Glutamatergic neuron (in vitro differentiated cells): ENCODE measurements at regions not wholly inside any gene's neighbourhood (a gene's known extent, or its start where the extent isn't known, plus 50 kb on each side); places are given as distances from the start of the nearest gene placed in this dataset.

Experiments used
- DNase-seq: peaks from one replicate; pipeline ENCODE4 v3.0.0; 2022
- H3K27ac Mint-ChIP-seq: one replicate; pipeline ENCODE4 v1.8.0; 2020; ENCODE audit warnings: mild to moderate bottlenecking, mixed read lengths, inconsistent platforms; ENCODE audit not compliant: unreplicated experiment
- H3K27me3 Mint-ChIP-seq: one replicate; pipeline ENCODE4 v1.8.0; 2020; ENCODE audit warnings: mild to moderate bottlenecking, moderate library complexity, mixed read lengths, inconsistent platforms; ENCODE audit not compliant: unreplicated experiment
- H3K36me3 Mint-ChIP-seq: one replicate; pipeline ENCODE4 v1.8.0; 2020; ENCODE audit warnings: mild to moderate bottlenecking, mixed read lengths, inconsistent platforms; ENCODE audit not compliant: unreplicated experiment
- H3K4me1 Mint-ChIP-seq: one replicate; pipeline ENCODE4 v1.8.0; 2020; ENCODE audit warnings: mild to moderate bottlenecking, low read depth, mixed read lengths, inconsistent platforms; ENCODE audit not compliant: unreplicated experiment
- H3K4me3 Mint-ChIP-seq: one replicate; pipeline ENCODE4 v1.8.0; 2020; ENCODE audit warnings: mild to moderate bottlenecking, mixed read lengths, inconsistent platforms; ENCODE audit not compliant: unreplicated experiment
- H3K9me3 Mint-ChIP-seq: one replicate; pipeline ENCODE4 v1.8.0; 2020; ENCODE audit warnings: mild to moderate bottlenecking, moderate library complexity, mixed read lengths, inconsistent platforms; ENCODE audit not compliant: unreplicated experiment
- CTCF ChIP-seq: fragments of 200-600 bp; sonication (generic); IDR thresholded peaks from one replicate; pipeline ENCODE4 v1.5.0; 2021; ENCODE audit not compliant: partially characterized antibody, unreplicated experiment

- no peak overlapping the region for H3K27ac Mint-ChIP-seq
- peaks cover 3% of the 10 kb centered on the region for H3K27me3 Mint-ChIP-seq
- no peaks in the 10 kb centered on the region for H3K36me3 Mint-ChIP-seq
Observed at GRCh38 chr6:1201547-1202200, 110.2 kb upstream of the FOXQ1 start.

GRCh38 chr6:1200409-1201101, 111.3 kb upstream of the FOXQ1 start:
- Mint-ChIP-seq H3K9me3 (peaks cover 3% of the 10 kb centered on the region), H3K4me3 (no peak overlapping the region), H3K36me3 (peaks cover 5% of the 10 kb centered on the region), H3K27ac (no peak overlapping the region), H3K4me1 (peaks cover 13% of the 10 kb centered on the region), H3K27me3 (peaks cover 3% of the 10 kb centered on the region)
- DNase-seq = no peak
- TF ChIP-seq CTCF = no peak

More at GRCh38 chr6:1201547-1202200, 110.2 kb upstream of the FOXQ1 start:
- peaks cover 13% of the 10 kb centered on the region for H3K4me1 Mint-ChIP-seq
- H3K4me3 Mint-ChIP-seq = no peak overlapping the region
- no peak for DNase-seq
- H3K9me3 Mint-ChIP-seq = peaks cover 3% of the 10 kb centered on the region
- no peak for TF ChIP-seq CTCF

GRCh38 chr6:1200081-1200408, 111.9 kb upstream of the FOXQ1 start:
- no peak for TF ChIP-seq CTCF
- peaks cover 3% of the 10 kb centered on the region for H3K9me3 Mint-ChIP-seq
- H3K27me3 Mint-ChIP-seq = peaks cover 3% of the 10 kb centered on the region
- peaks cover 7% of the 10 kb centered on the region for H3K36me3 Mint-ChIP-seq
- DNase-seq = no peak
- H3K4me1 Mint-ChIP-seq = peaks cover 13% of the 10 kb centered on the region
- H3K27ac Mint-ChIP-seq = no peak overlapping the region
- no peak overlapping the region for H3K4me3 Mint-ChIP-seq

- no peaks in the 10 kb centered on the region for H3K27me3 Mint-ChIP-seq
- DNase-seq = no peak
- no peak overlapping the region for H3K4me3 Mint-ChIP-seq
- H3K27ac Mint-ChIP-seq = no peak overlapping the region
- peaks cover 13% of the 10 kb centered on the region for H3K36me3 Mint-ChIP-seq
- no peaks in the 10 kb centered on the region for H3K9me3 Mint-ChIP-seq
- H3K4me1 Mint-ChIP-seq = peaks cover under 1% of the 10 kb centered on the region
- no peak for TF ChIP-seq CTCF
Observed at GRCh38 chr6:1197309-1197708, 114.6 kb upstream of the FOXQ1 start.

GRCh38 chr6:1191141-1191630, 120.7 kb upstream of the FOXQ1 start:
- H3K36me3 Mint-ChIP-seq = peaks cover 13% of the 10 kb centered on the region
- no peak overlapping the region for H3K27ac Mint-ChIP-seq
- no peak for DNase-seq
- no peaks in the 10 kb centered on the region for H3K4me1 Mint-ChIP-seq
- no peaks in the 10 kb centered on the region for H3K27me3 Mint-ChIP-seq
- no peak overlapping the region for H3K4me3 Mint-ChIP-seq
- TF ChIP-seq CTCF = no peak
- H3K9me3 Mint-ChIP-seq = no peaks in the 10 kb centered on the region
